Spleen (tissue), 11 donors: ENCODE measurements at regions not wholly inside any gene's neighbourhood (a gene's known extent, or its start where the extent isn't known, plus 50 kb on each side); places are given as distances from the start of the nearest gene placed in this dataset.
A peak's percentile ranks its signal among the peaks of the same experiment; 100 is the strongest.

Experiments used
- DNase-seq: peaks from one replicate; pipeline ENCODE4 v3.0.0-alpha.2; 2020
- H3K27ac ChIP-seq, 8 donors: fragments of 200-600 bp; sonication (generic) in 7 of 8; 1 replicate in 4 of 8; 2 replicates in 4 of 8; pipeline versions ENCODE4 v1.5.0 to v1.8.0; 2016 to 2021; ENCODE audit warnings: inconsistent platforms in 4 of 8, mild to moderate bottlenecking in 4 of 8, moderate library complexity in 1 of 8
- H3K27me3 ChIP-seq, 7 donors: fragments of 200-600 bp; sonication (generic) in 6 of 7; replicated peaks in 1 of 7; 1 replicate in 4 of 7; 2 replicates in 3 of 7; pipeline versions ENCODE4 v1.5.0 to v1.8.0; 2016 to 2021; ENCODE audit warnings: inconsistent platforms in 3 of 7, mild to moderate bottlenecking in 1 of 7
- H3K36me3 ChIP-seq, 6 donors: fragments of 200-600 bp; sonication (generic) in 5 of 6; 1 replicate in 4 of 6; 2 replicates in 2 of 6; pipeline versions ENCODE4 v1.5.0 to v1.8.0; 2016 to 2021; ENCODE audit warnings: inconsistent platforms in 2 of 6
- H3K4me1 ChIP-seq, 6 donors: fragments of 200-600 bp; sonication (generic) in 5 of 6; 1 replicate in 3 of 6; 2 replicates in 3 of 6; pipeline versions ENCODE4 v1.5.0 to v1.8.0; 2016 to 2021; ENCODE audit warnings: inconsistent platforms in 3 of 6
- H3K4me3 ChIP-seq, 8 donors: fragments of 200-600 bp; sonication (generic) in 7 of 8; 1 replicate in 4 of 8; 2 replicates in 4 of 8; pipeline versions ENCODE4 v1.5.0 to v1.8.0; 2016 to 2021; ENCODE audit warnings: inconsistent platforms in 4 of 8, mild to moderate bottlenecking in 4 of 8, moderate library complexity in 2 of 8
- H3K9me3 ChIP-seq, 8 donors: fragments of 200-600 bp; sonication (generic) in 7 of 8; 1 replicate in 4 of 8; 2 replicates in 4 of 8; pipeline versions ENCODE4 v1.5.0 to v1.8.0; 2016 to 2021; ENCODE audit warnings: inconsistent platforms in 4 of 8
- POLR2A ChIP-seq, 3 donors: fragments of 450-650 bp; IDR thresholded peaks; one replicate each; pipeline ENCODE4 v1.5.1; 2017; ENCODE audit warnings: antibody characterized with exemption in 3 of 3, mild to moderate bottlenecking in 1 of 3
- POLR2AphosphoS5 ChIP-seq, 3 donors: sonication (generic); formaldehyde crosslinking; IDR thresholded peaks; one replicate each; pipeline ENCODE4 v1.5.1; 2017; ENCODE audit warnings: antibody characterized with exemption in 3 of 3
- WGBS, 5 donors: extraction: QIAGEN DNeasy Blood & Tissue Kit in 3 of 5; methylation state at CpG; one replicate each; pipeline versions ENCODE4 v1.1.5 to v1.1.7; 2013 to 2018; 5-methylcytosine and 5-hydroxymethylcytosine counted together
- intact Hi-C: fragments of 100-400 bp; cut with DNase I; formaldehyde crosslinking; loops from one replicate; pipeline ENCODE4 v1.15.0; 2023; ENCODE audit warnings: low total_unique reads
- TF ChIP-seq, protein P1 (sequence below), 11 experiments: fragments of 200-600 bp in 7 of 11; fragments of 450-650 bp in 4 of 11; sonication (generic) in 4 of 11; IDR thresholded peaks in 8 of 11; conservative IDR thresholded peaks in 3 of 11; 1 replicate in 7 of 11; 2 replicates in 4 of 11; pipeline versions ENCODE4 v1.4.0 to v1.8.0; 2016 to 2021; ENCODE audit warnings: antibody characterized with exemption in 11 of 11, inconsistent platforms in 4 of 11, mild to moderate bottlenecking in 1 of 11
- donor health status: healthy with polysubstance abuse.
- donor health status: DM: no; HTN: no; CAD: no; lungs with moderate emphysema.
- donor health status: DM: no; HTN: no; CAD: no.
- donor health status: Bipolar disorder and iron deficiency.
- donor health status: healthy.
- donor health status: DM: no; HTN: no; CAD: no.
- donor health status: DM: yes; HTN: yes; CAD: no.

DNA sequence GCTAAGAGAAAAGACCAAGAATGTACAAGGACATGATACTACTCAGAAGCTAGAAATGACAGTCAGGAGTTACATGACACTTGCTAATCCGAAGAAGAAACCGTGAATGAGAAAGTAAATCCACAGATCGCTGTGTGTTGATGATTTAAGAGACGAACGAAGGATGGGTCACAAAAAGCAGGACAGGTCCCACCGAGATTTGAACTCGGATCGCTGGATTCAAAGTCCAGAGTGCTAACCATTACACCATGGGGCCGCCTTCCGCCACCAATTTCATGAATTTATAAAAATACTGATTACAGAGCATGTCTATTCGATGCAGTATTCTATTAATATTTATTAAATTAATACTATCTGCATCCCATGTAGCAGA, 54.0 kb upstream of the BTN3A2 start:
- no peaks in the 10 kb centered on the region for H3K27me3 ChIP-seq
- peak overlapping the region in 4 of 8 donors; percentile 56 to 78 (median 68) for H3K27ac ChIP-seq
- no peaks in the 10 kb centered on the region for H3K9me3 ChIP-seq
- no peak for TF ChIP-seq POLR2AphosphoS5 (IDR thresholded peaks at IDR 0.05)
- TF ChIP-seq, protein P1, sequence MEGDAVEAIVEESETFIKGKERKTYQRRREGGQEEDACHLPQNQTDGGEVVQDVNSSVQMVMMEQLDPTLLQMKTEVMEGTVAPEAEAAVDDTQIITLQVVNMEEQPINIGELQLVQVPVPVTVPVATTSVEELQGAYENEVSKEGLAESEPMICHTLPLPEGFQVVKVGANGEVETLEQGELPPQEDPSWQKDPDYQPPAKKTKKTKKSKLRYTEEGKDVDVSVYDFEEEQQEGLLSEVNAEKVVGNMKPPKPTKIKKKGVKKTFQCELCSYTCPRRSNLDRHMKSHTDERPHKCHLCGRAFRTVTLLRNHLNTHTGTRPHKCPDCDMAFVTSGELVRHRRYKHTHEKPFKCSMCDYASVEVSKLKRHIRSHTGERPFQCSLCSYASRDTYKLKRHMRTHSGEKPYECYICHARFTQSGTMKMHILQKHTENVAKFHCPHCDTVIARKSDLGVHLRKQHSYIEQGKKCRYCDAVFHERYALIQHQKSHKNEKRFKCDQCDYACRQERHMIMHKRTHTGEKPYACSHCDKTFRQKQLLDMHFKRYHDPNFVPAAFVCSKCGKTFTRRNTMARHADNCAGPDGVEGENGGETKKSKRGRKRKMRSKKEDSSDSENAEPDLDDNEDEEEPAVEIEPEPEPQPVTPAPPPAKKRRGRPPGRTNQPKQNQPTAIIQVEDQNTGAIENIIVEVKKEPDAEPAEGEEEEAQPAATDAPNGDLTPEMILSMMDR (IDR thresholded peaks at IDR 0.05 in 8 of 11, conservative IDR thresholded peaks at IDR 0.05 in 3 of 11), result no peak
- no peak for TF ChIP-seq POLR2A (IDR thresholded peaks at IDR 0.05)
- WGBS, 5 donors, result 13 to 23% (median 21%) methylated on average over 11 of the region's 11 CpGs
- H3K36me3 ChIP-seq, result no peaks in the 10 kb centered on the region
- DNase-seq, result no peak
- intact Hi-C loops, result no loop called here
- peaks cover 12 to 46% (median 28%) of the 10 kb centered on the region in 6 donors for H3K4me1 ChIP-seq
- peak overlapping the region in 5 of 8 donors; percentile 17 to 78 (median 54) for H3K4me3 ChIP-seq

DNA sequence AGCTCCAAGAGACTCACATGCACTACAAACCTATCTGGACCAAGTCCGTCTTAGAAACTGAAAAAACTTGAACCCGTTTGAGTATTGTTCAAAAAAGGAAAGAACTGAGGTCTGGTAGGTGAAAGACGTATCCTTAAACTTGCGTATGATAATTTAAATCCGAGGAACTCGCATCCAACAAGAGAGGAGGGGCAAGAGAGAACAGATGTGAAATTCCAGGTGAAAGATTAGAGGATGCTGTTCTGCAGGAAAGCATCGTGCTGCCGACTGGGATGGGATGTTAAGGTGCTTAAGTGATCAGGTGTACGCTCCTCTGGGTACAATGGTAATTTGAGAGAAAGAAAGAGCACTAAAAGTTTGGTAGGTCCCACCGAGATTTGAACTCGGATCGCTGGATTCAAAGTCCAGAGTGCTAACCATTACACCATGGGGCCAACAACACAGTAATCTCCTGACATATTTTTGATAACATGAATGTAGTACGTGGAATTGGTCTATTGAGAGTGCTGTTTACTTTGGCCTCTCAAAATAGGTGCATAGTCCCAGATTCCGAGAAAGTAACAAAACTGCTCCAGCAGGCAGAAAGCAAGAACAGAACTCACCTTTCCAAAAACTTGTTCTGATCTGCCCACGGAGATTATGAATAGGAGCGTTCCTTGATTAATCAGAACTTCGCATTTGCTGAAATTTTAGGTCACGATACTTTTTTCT, 53.5 kb upstream of the BTN3A2 start:
- Histone ChIP-seq H3K4me1 (peaks cover 12 to 45% (median 28%) of the 10 kb centered on the region in 6 donors), H3K27me3 (no peaks in the 10 kb centered on the region), H3K9me3 (no peaks in the 10 kb centered on the region), H3K27ac (peak overlapping the region; percentile 36 to 80 (median 65)), H3K36me3 (no peaks in the 10 kb centered on the region), H3K4me3 (peak overlapping the region in 6 of 8 donors; percentile 17 to 78 (median 54))
- TF ChIP-seq POLR2A (IDR thresholded peaks at IDR 0.05), result no peak
- no peak for TF ChIP-seq POLR2AphosphoS5 (IDR thresholded peaks at IDR 0.05)
- TF ChIP-seq, protein P1 (IDR thresholded peaks at IDR 0.05 in 8 of 11, conservative IDR thresholded peaks at IDR 0.05 in 3 of 11), result no peak
- 7 to 13% (median 9%) methylated on average over 18 of the region's 18 CpGs for WGBS, 5 donors
- no peak for DNase-seq
- intact Hi-C loops, result no loop called here

DNA sequence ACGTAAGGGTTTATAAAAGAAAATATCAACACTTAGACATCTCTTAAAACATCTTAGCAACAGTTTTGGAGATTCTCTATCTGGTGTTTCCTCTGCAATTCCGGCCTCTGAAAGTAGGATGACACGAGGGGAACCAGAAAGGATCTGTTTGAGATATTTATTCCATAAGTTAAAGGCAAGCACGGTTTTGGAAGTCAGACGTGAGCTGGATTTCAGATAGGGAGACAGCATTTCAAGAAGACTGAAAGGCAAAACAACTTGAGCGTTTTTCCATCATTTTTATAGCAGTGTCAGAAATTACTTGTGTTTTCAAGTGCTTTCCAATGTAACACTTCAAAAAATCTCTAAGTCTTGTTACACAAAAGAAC, 52.9 kb upstream of the BTN3A2 start:
- Histone ChIP-seq H3K27ac (peak overlapping the region; percentile 36 to 80 (median 65)), H3K36me3 (no peaks in the 10 kb centered on the region), H3K4me1 (peaks cover 12 to 45% (median 28%) of the 10 kb centered on the region in 6 donors), H3K4me3 (peak overlapping the region in 7 of 8 donors; percentile 17 to 78 (median 54)), H3K27me3 (peaks cover 0 to 5% (median 0%) of the 10 kb centered on the region in 7 donors), H3K9me3 (no peaks in the 10 kb centered on the region)
- TF ChIP-seq, protein P1 (IDR thresholded peaks at IDR 0.05 in 8 of 11, conservative IDR thresholded peaks at IDR 0.05 in 3 of 11), result no peak
- TF ChIP-seq POLR2AphosphoS5 (IDR thresholded peaks at IDR 0.05) (no peak), POLR2A (IDR thresholded peaks at IDR 0.05) (no peak)
- WGBS, 5 donors, result 4 to 9% (median 6%) methylated on average over 6 of the region's 6 CpGs
- DNase-seq, result no peak
- intact Hi-C loops, result no loop called here

DNA sequence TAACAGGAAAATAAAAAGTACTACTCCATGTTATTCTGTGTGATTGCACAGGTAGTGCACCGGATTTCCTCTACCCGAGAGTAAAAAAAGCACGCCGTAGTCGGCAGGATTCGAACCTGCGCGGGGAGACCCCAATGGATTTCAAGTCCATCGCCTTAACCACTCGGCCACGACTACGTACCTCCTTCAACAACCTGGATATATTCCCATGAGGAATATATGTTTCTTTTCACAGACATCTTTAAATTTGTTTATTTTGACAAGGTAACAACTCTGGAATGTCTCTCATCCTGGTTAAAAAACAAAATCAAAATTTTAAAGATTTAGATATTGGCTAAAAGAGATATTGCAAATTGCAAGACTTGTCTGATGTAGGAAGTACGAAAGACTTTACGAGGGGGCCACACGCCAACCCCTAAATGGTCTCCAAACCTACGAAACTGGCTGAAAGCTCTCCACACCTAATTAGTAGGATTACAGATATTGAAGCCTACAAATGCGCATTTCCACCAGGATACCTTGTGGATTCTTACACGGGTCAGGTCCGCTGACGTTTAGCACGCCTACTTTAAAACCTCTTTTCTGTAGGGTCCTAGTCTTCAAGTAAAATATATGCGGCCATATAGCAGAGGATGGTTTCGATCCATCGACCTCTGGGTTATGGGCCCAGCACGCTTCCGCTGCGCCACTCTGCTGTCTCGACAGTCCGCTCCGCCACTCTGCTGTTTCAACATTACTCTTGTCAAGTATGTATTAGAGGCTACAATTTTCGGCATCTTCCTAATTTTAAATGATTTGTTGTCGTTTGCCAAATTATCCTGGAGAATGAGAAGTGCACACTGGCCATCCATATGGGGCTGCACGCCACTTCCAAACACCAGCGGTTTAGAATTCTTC, 52.2 kb upstream of the BTN3A2 start:
- no peaks in the 10 kb centered on the region for H3K36me3 ChIP-seq
- peaks cover 0 to 12% (median 0%) of the 10 kb centered on the region in 7 donors for H3K27me3 ChIP-seq
- WGBS, 5 donors, result 1 to 2% (median 1%) methylated on average over 34 of the region's 34 CpGs
- peak; percentile 89 for DNase-seq
- TF ChIP-seq, protein P1 (IDR thresholded peaks at IDR 0.05 in 8 of 11, conservative IDR thresholded peaks at IDR 0.05 in 3 of 11), result no peak
- TF ChIP-seq POLR2AphosphoS5 (IDR thresholded peaks at IDR 0.05) (peak in 2 of 3 donors; percentile 31 to 55), POLR2A (IDR thresholded peaks at IDR 0.05) (no peak)
- peaks cover 12 to 42% (median 28%) of the 10 kb centered on the region in 6 donors for H3K4me1 ChIP-seq
- H3K27ac ChIP-seq, result peak overlapping the region; percentile 41 to 80 (median 65)
- intact Hi-C loops, result no loop called here
- H3K9me3 ChIP-seq, result no peaks in the 10 kb centered on the region
- H3K4me3 ChIP-seq, result peak overlapping the region; percentile 26 to 78 (median 54)
